ENCODE measurements at regions not wholly inside any gene's neighbourhood (a gene's known extent, or its start where the extent isn't known, plus 50 kb on each side); places are given as distances from the start of the nearest gene placed in this dataset.

- ChIA-PET CTCF (no interaction called here), POLR2A (no interaction called here)
- Mint-ChIP-seq H3K27ac (no peak overlapping the region), H3K27me3 (ENCODE audit: low read depth) (no peaks in the 10 kb centered on the region), H3K9me3 (peaks cover 9% of the 10 kb centered on the region), H3K36me3 (peaks cover 3% of the 10 kb centered on the region; the same call in 1 of the 2 replicates), H3K4me3 (no peak overlapping the region), H3K4me1 (no peaks in the 10 kb centered on the region)
- TF ChIP-seq ZNF232 (CRISPR knock-in tag; IDR thresholded peaks at IDR 0.05) (no peak), ZNF281 (CRISPR knock-in tag; IDR thresholded peaks at IDR 0.05) (no peak), MXD4 (CRISPR knock-in tag; IDR thresholded peaks at IDR 0.05; ENCODE audit: borderline replicate concordance) (no peak), SOX15 (CRISPR knock-in tag; IDR thresholded peaks at IDR 0.05) (no peak), ZSCAN18 (CRISPR knock-in tag; IDR thresholded peaks at IDR 0.05) (no peak), ATF2 (CRISPR knock-in tag; IDR thresholded peaks at IDR 0.05; ENCODE audit: borderline replicate concordance, low read depth) (no peak), ZNF121 (CRISPR knock-in tag; IDR thresholded peaks at IDR 0.05) (no peak), MAX (CRISPR knock-in tag; IDR thresholded peaks at IDR 0.05) (no peak), MLX (CRISPR knock-in tag; IDR thresholded peaks at IDR 0.05) (no peak), CDX4 (CRISPR knock-in tag; IDR thresholded peaks at IDR 0.05; ENCODE audit: borderline replicate concordance) (no peak)
- no peak for ATAC-seq
- no peak for DNase-seq (ENCODE audit: low spot score)
Measured at GRCh38 chr7:124514471-124514870, 251.1 kb downstream of the GPR37 start.

GRCh38 chr7:124497176-124497575, 268.4 kb downstream of the GPR37 start:
- Mint-ChIP-seq H3K27ac (no peak overlapping the region), H3K36me3 (no peaks in the 10 kb centered on the region), H3K4me1 (no peaks in the 10 kb centered on the region), H3K4me3 (no peak overlapping the region), H3K27me3 (ENCODE audit: low read depth) (no peaks in the 10 kb centered on the region), H3K9me3 (no peaks in the 10 kb centered on the region)
- POLR2A ChIA-PET = no interaction called here
- no peak for TF ChIP-seq SOX15 (CRISPR knock-in tag; IDR thresholded peaks at IDR 0.05)
- TF ChIP-seq CBFB (CRISPR knock-in tag; IDR thresholded peaks at IDR 0.05; ENCODE audit: low read depth) = no peak
- TF ChIP-seq NFE2L1 (CRISPR knock-in tag; IDR thresholded peaks at IDR 0.05) = no peak
- TF ChIP-seq STAT6 (CRISPR knock-in tag; conservative IDR thresholded peaks at IDR 0.05; ENCODE audit: low read depth) = no peak
- no peak for TF ChIP-seq FOXP4 (CRISPR knock-in tag; IDR thresholded peaks at IDR 0.05)
- TF ChIP-seq ZNF281 (CRISPR knock-in tag; IDR thresholded peaks at IDR 0.05) = no peak
- no peak for TF ChIP-seq CDX4 (CRISPR knock-in tag; IDR thresholded peaks at IDR 0.05; ENCODE audit: borderline replicate concordance)
- no peak for TF ChIP-seq MAX (CRISPR knock-in tag; IDR thresholded peaks at IDR 0.05)
- TF ChIP-seq HMGA2 (CRISPR knock-in tag; IDR thresholded peaks at IDR 0.05) = no peak
- DNase-seq (ENCODE audit: low spot score) (no peak), ATAC-seq (no peak)
- CTCF ChIA-PET = no interaction called here

All from WTC11 (cell line).